SK-N-SH treated with all-trans-retinoic acid at 6 μM for 48 hours (cell line): ENCODE measurements at regions not wholly inside any gene's neighbourhood (a gene's known extent, or its start where the extent isn't known, plus 50 kb on each side); places are given as distances from the start of the nearest gene placed in this dataset.

Source experiments
- ARNTL ChIP-seq: fragments of 450-650 bp; formaldehyde crosslinking; IDR thresholded peaks from 2 replicates; pipeline ENCODE4 v1.5.0; 2020; ENCODE audit warnings: low read depth, mild to moderate bottlenecking, moderate library complexity, borderline replicate concordance
- CREB5 ChIP-seq: fragments of 250-450 bp; sonication (Bioruptor Pico); IDR thresholded peaks from 2 replicates; pipeline ENCODE4 v1.5.1; 2020; ENCODE audit warnings: low read depth, mild to moderate bottlenecking, moderate library complexity
- CSDC2 ChIP-seq: fragments of 250-450 bp; sonication (Bioruptor Pico); IDR thresholded peaks from 2 replicates; pipeline ENCODE4 v1.5.0; 2020; ENCODE audit warnings: mild to moderate bottlenecking, moderate library complexity
- ESRRG ChIP-seq: fragments of 250-450 bp; sonication (Bioruptor Pico); IDR thresholded peaks from 2 replicates; pipeline ENCODE4 v1.6.1; 2021; ENCODE audit warnings: mild to moderate bottlenecking
- ISL1 ChIP-seq: fragments of 250-450 bp; sonication (Bioruptor Pico); IDR thresholded peaks from 2 replicates; pipeline ENCODE4 v2.1.2; 2022; ENCODE audit warnings: mild to moderate bottlenecking, moderate library complexity
- PATZ1 ChIP-seq: fragments of 250-450 bp; sonication (Bioruptor Pico); IDR thresholded peaks from 2 replicates; pipeline ENCODE4 v1.8.0; 2020; ENCODE audit warnings: mild to moderate bottlenecking, moderate library complexity, borderline replicate concordance
- ZNF8 ChIP-seq: fragments of 450-650 bp; formaldehyde crosslinking; IDR thresholded peaks from 2 replicates; pipeline ENCODE4 v1.5.0; 2020; ENCODE audit warnings: mild to moderate bottlenecking, moderate library complexity

GRCh38 chr13:44267980-44268379 is 105.6 kb upstream of the SERP2 start:
- TF ChIP-seq ARNTL (CRISPR knock-in tag) = no peak
- no peak for TF ChIP-seq ZNF8 (CRISPR knock-in tag)
- TF ChIP-seq CREB5 = no peak
- TF ChIP-seq CSDC2 (CRISPR knock-in tag) = no peak
- TF ChIP-seq ISL1 = no peak
- no peak for TF ChIP-seq PATZ1 (CRISPR knock-in tag)
- TF ChIP-seq ESRRG (CRISPR knock-in tag) = no peak
